Neural cell (in vitro differentiated cells): ENCODE measurements at regions not wholly inside any gene's neighbourhood (a gene's known extent, or its start where the extent isn't known, plus 50 kb on each side); places are given as distances from the start of the nearest gene placed in this dataset.

Experiments used
- CTCF ChIP-seq: fragments of 450-650 bp; IDR thresholded peaks from 2 replicates; pipeline ENCODE4 v1.5.1; 2014; ENCODE audit warnings: antibody characterized with exemption, mild to moderate bottlenecking, moderate library complexity; ENCODE audit not compliant: poor library complexity, severe bottlenecking
- EP300 ChIP-seq: fragments of 450-650 bp; conservative IDR thresholded peaks from 2 replicates; pipeline ENCODE4 v1.6.1; 2014; ENCODE audit warnings: antibody characterized with exemption, mild to moderate bottlenecking, moderate library complexity; ENCODE audit not compliant: poor library complexity, severe bottlenecking
- EZH2 ChIP-seq: fragments of 200-600, 300-800 bp; shearing (Covaris generic), sonication (generic); IDR thresholded peaks from 2 replicates; pipeline ENCODE4 v1.6.1; 2014; ENCODE audit warnings: antibody characterized with exemption, low read length, borderline replicate concordance, mild to moderate bottlenecking; ENCODE audit not compliant: insufficient read depth, poor library complexity, severe bottlenecking
- POLR2AphosphoS5 ChIP-seq: IDR thresholded peaks from 2 replicates; pipeline ENCODE4 v1.6.1; 2012
- REST ChIP-seq: IDR thresholded peaks from 2 replicates; pipeline ENCODE4 v1.6.1; 2012; ENCODE audit warnings: borderline replicate concordance
- SMC3 ChIP-seq: fragments of 450-650 bp; conservative IDR thresholded peaks from 2 replicates; pipeline ENCODE4 v1.6.1; 2014; ENCODE audit warnings: antibody characterized with exemption, mild to moderate bottlenecking, moderate library complexity; ENCODE audit not compliant: poor library complexity
- TAF1 ChIP-seq: IDR thresholded peaks from 2 replicates; pipeline ENCODE4 v1.6.1; 2012; ENCODE audit warnings: low read depth

GRCh38 chr5:135266975-135267374, 132.1 kb downstream of the MACROH2A1 start:
- TF ChIP-seq CTCF (no peak), POLR2AphosphoS5 (no peak), EP300 (no peak), EZH2 (no peak), TAF1 (no peak), REST (no peak), SMC3 (no peak)
